Neural cell (in vitro differentiated cells): ENCODE measurements at regions not wholly inside any gene's neighbourhood (a gene's known extent, or its start where the extent isn't known, plus 50 kb on each side); places are given as distances from the start of the nearest gene placed in this dataset.

Experiments
- CTCF ChIP-seq: fragments of 450-650 bp; IDR thresholded peaks from 2 replicates; pipeline ENCODE4 v1.5.1; 2014; ENCODE audit warnings: antibody characterized with exemption, mild to moderate bottlenecking, moderate library complexity; ENCODE audit not compliant: poor library complexity, severe bottlenecking
- EP300 ChIP-seq: fragments of 450-650 bp; conservative IDR thresholded peaks from 2 replicates; pipeline ENCODE4 v1.6.1; 2014; ENCODE audit warnings: antibody characterized with exemption, mild to moderate bottlenecking, moderate library complexity; ENCODE audit not compliant: poor library complexity, severe bottlenecking
- EZH2 ChIP-seq: fragments of 200-600, 300-800 bp; shearing (Covaris generic), sonication (generic); IDR thresholded peaks from 2 replicates; pipeline ENCODE4 v1.6.1; 2014; ENCODE audit warnings: antibody characterized with exemption, low read length, borderline replicate concordance, mild to moderate bottlenecking; ENCODE audit not compliant: insufficient read depth, poor library complexity, severe bottlenecking
- MXI1 ChIP-seq: fragments of 450-650 bp; conservative IDR thresholded peaks from 2 replicates; pipeline ENCODE4 v1.6.1; 2014; ENCODE audit warnings: antibody characterized with exemption, mild to moderate bottlenecking; ENCODE audit not compliant: poor library complexity, severe bottlenecking
- POLR2AphosphoS5 ChIP-seq: IDR thresholded peaks from 2 replicates; pipeline ENCODE4 v1.6.1; 2012
- RAD21 ChIP-seq: fragments of 450-650 bp; conservative IDR thresholded peaks from 2 replicates; pipeline ENCODE4 v1.6.1; 2014; ENCODE audit warnings: antibody characterized with exemption, mild to moderate bottlenecking, moderate library complexity
- REST ChIP-seq: IDR thresholded peaks from 2 replicates; pipeline ENCODE4 v1.6.1; 2012; ENCODE audit warnings: borderline replicate concordance
- SMC3 ChIP-seq: fragments of 450-650 bp; conservative IDR thresholded peaks from 2 replicates; pipeline ENCODE4 v1.6.1; 2014; ENCODE audit warnings: antibody characterized with exemption, mild to moderate bottlenecking, moderate library complexity; ENCODE audit not compliant: poor library complexity
- TAF1 ChIP-seq: IDR thresholded peaks from 2 replicates; pipeline ENCODE4 v1.6.1; 2012; ENCODE audit warnings: low read depth

- no peak for TF ChIP-seq CTCF
- no peak for TF ChIP-seq REST
- TF ChIP-seq EZH2 = no peak
- TF ChIP-seq MXI1 = no peak
- TF ChIP-seq POLR2AphosphoS5 = no peak
- TF ChIP-seq TAF1 = no peak
- no peak for TF ChIP-seq SMC3
- no peak for TF ChIP-seq RAD21
- no peak for TF ChIP-seq EP300
Measured at GRCh38 chr14:95381726-95382125, 62.0 kb upstream of the CLMN start.
